ENCODE measurements at regions not wholly inside any gene's neighbourhood (a gene's known extent, or its start where the extent isn't known, plus 50 kb on each side); places are given as distances from the start of the nearest gene placed in this dataset.
"Not testable (repeated sequence)": the region's sequence is repeated elsewhere in the genome, so short reads cannot be mapped to it uniquely, and the experiment has no call there.

DNA sequence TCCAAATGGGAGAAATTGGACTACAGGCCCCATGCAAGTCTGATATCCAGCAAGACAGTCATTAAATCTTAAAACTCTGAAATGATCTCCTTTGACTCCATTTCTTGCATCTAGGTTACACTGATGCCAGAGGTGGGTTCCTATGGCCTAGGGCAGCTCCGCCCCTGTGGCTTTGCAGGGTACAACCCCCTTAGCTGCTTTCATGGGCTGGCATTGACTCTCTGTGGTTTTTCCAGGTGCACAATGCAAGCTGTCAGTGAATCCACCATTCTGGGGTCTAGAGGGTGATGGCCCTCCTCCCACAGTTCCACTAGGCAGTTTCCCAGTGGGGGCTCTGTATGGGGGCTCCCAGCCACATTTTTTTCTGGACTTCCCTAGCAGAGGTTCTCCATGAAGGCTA lies 228.5 kb upstream of the ADAMTS3 start:
- no peak for DNase-seq (ENCODE audit: low read depth in 4 of 4, low spot score in 3 of 4)

- no peak for DNase-seq (ENCODE audit: low read depth in 4 of 4, low spot score in 3 of 4)
Measured at GRCh38 chr4:72791054-72791453, 222.0 kb upstream of the ADAMTS3 start.

- DNase-seq (ENCODE audit: low read depth in 4 of 4, low spot score in 3 of 4) = no peak
Measured at GRCh38 chr4:72786401-72786990, 217.5 kb upstream of the ADAMTS3 start.

- DNase-seq (ENCODE audit: low read depth in 4 of 4, low spot score in 3 of 4) = peak in 2 of 4 donors; percentile 5
Measured at GRCh38 chr4:72779241-72779640, 210.2 kb upstream of the ADAMTS3 start.

DNA sequence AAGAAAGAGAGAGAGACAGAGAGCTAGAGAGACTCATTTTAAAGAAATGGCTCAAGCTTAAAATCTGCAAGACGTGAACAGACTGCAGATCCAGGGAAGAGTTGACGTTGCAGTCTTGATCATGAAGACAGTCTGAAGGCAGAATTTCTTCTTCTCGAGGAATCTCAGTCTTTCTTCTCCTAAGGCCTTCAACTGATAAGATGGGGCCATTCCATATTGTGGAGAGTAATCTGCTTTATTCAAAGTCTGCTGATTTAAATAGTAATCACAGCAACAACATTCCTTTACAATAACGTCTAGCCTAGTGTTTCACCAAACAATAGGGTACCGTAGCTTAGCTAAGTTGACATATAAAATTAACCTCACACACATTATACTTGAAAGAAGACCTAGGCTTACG lies 208.4 kb upstream of the ADAMTS3 start:
- DNase-seq (ENCODE audit: low read depth in 4 of 4, low spot score in 3 of 4) = no peak

DNA sequence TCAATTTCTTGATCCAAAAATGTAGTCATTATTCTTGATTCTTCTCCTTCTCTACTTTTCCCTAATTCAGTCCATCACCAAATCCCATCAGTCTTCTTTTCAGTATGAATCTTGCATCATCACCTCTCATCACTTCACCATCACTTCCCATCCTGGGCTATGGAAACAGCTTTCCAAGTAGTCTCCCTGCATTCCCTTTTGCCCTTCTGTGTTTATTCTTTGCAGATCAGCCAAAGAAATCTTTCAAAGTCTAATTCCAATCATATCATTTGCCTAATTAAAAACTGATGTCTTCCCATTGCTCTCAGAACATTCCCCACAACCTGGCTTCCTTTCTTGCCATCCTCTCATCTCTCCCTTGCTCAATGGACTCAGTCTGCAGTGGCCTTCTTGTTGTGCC lies 201.7 kb upstream of the ADAMTS3 start:
- no peak for DNase-seq (ENCODE audit: low read depth in 4 of 4, low spot score in 3 of 4)

GRCh38 chr4:72768364-72768763 lies 199.3 kb upstream of the ADAMTS3 start:
- no peak for DNase-seq (ENCODE audit: low read depth in 4 of 4, low spot score in 3 of 4)

DNA sequence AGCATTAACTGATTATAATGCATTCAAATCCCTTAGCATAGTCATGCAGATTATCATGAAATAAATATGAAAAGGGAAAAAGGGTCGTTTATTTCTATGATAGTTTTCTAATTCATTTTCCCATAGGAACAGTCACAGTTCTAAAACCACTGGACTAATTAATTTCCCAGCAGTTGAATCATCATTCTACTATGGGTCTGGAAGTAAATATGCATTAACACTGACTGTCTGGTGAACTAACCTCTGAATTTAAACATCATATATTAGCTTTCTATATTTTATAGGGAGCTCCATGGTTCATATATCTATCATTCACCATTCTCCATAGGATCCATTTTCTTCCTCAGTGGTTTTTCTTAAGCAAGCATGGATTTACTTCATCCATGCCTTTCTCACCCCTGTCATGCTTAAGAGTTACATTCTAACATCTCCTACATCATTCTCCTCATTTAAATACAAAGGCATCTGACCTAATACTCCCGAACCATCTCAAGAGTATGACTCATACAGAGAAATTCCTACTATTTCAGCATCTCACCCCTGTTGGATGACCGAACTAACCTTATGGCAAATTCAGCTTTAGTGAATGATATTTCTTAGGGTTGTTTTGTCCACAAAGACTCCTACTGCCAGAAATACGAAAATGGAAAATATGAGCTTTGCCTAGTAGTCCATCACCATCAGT lies 198.7 kb upstream of the ADAMTS3 start:
- no peak for DNase-seq (ENCODE audit: low read depth in 4 of 4, low spot score in 3 of 4)

DNA sequence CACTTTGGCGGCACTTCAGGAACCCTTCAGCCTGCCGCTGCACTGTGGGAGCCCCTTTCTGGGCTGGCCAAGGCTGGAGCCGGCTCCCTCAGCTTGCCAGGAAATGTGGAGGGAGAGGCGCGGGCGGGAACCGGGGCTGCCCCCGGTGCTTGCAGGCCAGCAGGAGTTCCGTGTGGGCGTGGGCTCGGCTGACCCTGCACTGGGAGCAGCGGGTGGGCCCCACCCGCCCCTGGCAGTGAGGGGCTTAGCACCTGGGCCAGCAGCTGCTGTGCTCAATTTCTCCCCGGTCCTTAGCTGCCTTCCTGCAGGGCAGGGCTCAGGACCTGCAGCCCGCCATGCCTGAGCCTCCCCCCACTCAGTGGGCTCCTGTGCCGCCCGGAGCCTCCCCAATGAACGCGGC lies 196.8 kb upstream of the ADAMTS3 start:
- not testable (repeated sequence) for DNase-seq (ENCODE audit: low read depth in 4 of 4, low spot score in 3 of 4)

DNA sequence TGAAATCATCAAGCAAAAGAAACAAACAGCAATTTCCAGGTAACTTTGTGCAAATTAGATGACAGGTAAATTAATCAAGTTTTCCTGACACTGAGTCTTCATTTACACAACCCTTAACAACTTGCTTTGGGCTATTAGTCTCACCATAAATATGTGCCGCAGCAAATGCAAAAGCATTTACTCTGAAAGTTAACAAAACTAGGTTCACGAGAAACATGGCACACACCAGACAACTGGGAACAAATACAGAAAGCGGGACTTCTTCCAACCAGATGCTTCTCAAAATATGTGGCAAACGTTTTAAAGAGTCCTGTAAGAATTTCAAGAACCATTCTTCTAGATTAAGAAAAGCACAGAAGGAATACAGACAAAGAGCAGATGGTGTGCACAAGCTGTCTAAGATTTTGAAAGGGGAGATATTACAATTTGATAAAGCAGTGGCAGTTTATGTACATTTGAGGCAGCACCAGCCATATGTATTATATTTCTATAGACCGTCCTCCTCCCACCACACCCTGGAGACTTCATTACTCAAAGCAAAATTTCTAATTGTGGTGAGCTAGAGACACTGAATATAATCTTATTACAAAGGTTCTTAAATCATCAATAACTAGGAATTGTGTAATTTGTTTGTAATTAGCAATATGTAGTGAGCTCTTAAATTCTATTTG lies 192.5 kb upstream of the ADAMTS3 start:
- no peak for DNase-seq (ENCODE audit: low read depth in 4 of 4, low spot score in 3 of 4)

DNA sequence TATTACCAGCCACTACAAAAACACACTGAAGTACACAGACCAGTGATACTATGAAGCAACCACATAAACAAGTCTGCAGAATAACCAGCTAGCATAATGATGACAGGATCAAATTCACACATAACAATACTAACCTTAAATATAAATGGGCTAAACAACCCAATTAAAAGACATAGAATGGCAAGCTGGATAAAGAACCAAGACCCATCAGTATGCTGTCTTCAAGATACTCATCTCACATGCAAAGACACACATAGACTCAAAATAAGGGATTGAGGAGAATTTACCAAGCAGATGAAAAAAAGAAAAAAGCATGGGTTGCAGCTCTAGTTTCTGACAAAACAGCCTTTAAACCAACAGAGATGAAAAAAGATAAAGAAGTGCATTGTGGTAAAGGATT lies 184.4 kb upstream of the ADAMTS3 start:
- not testable (repeated sequence) for DNase-seq (ENCODE audit: low read depth in 4 of 4, low spot score in 3 of 4)

DNA sequence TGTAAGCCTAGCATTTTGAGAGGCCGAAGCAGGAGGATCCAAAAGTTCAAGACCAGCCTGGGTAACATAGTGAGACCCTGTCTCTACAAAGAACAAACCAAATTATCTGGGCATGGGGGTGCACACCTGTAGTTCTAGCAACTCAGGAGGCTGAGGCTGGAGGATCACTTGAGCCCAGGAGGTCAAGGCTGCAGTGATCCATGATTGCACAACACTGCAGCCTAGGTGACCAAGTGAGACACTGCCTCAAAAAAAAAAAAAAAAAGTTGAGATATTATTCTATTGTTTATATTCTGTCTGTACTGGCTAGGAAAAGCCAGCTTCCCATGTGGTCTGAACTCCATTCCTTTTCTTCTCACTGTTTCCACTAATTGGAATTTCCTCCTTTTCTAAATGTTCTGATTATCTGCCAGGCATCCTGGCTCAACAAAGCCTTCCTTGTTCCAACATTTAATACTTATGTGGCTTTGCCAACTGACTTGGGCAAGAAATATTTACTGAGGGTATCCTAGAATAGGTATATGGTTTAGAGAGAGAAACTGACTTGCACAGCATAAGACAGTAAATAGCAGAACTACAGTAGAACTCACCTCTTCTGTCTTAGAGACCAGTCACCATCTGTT lies 175.2 kb upstream of the ADAMTS3 start:
- no peak for DNase-seq (ENCODE audit: low read depth in 4 of 4, low spot score in 3 of 4)

GRCh38 chr4:72743078-72743477 lies 174.1 kb upstream of the ADAMTS3 start:
- no peak for DNase-seq (ENCODE audit: low read depth in 4 of 4, low spot score in 3 of 4)

DNA sequence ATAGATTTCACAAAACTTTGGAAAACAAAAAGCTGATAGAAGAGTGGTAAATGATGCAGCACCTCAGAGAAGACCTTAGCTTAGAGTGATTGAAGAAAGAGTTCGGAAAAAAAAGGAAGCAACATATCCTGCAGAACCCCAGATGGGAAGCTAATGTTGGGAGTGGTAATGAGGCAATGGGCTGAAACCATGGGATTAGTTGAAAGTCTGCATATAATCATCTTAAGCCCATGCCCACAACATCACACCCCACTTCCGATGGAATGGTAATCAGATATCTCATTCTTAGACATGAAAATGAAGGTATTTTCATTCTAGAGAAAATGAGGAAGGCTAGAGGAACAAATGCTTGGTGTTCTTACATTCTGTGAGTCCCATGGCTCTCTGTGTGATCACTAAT lies 146.3 kb upstream of the ADAMTS3 start:
- no peak for DNase-seq (ENCODE audit: low read depth in 4 of 4, low spot score in 3 of 4)

DNA sequence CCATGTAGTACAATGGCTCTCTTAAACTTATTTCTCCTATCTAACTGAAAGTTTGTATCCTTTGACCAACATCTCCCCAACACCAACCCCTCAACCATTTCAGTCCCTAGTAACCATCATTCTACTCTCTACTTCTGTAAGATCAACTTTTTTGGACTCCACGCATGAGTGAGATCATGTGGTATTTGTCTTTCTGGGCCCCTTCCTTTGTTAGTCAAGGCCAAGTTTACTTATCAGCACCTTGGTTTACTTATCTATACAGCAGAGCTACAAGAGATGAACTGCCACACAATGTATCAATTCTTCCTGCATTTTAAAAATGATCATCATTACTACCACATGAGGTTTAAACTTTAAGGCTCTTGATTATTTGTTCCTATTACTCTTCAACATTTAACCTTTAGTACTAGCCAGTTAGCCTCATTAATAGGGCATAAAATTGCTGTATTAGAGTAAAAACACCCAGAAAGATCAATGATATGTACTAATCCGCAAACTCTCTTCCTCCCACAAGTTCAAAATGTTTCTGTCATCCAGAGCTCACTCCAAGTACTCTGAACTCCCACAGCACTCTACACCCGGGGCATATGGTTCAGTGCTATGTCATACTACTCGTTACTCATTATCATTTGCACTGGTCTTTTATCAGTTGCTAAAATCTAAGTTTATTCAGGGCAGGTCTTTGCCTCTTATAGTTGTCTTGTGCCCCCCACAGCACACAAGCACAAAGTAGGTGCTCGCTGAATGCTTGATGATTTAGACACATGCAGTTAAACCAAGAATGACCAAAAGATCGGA lies 145.7 kb upstream of the ADAMTS3 start:
- DNase-seq (ENCODE audit: low read depth in 4 of 4, low spot score in 3 of 4) = no peak

GRCh38 chr4:72712997-72713396 lies 144.0 kb upstream of the ADAMTS3 start:
- no peak for DNase-seq (ENCODE audit: low read depth in 4 of 4, low spot score in 3 of 4)

DNA sequence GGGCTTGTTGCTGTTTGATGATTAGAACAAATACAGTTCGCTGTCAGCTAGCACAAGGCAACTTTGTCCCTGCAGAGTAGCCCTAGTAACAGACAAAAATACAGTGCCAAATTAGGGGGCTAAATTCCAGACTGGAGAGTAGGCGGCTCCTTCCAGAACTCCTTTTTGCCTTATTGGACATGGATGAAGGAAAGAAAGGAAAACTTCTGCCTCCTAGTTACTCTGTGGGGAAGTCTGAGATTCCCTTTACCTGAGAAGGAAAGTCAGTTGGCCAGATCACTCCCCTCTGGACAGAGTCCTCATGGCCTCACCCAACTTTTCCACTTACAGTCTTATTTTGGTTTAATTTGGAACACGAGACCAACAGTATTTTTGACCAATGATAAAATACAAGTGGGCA lies 140.5 kb upstream of the ADAMTS3 start:
- no peak for DNase-seq (ENCODE audit: low read depth in 4 of 4, low spot score in 3 of 4)

DNA sequence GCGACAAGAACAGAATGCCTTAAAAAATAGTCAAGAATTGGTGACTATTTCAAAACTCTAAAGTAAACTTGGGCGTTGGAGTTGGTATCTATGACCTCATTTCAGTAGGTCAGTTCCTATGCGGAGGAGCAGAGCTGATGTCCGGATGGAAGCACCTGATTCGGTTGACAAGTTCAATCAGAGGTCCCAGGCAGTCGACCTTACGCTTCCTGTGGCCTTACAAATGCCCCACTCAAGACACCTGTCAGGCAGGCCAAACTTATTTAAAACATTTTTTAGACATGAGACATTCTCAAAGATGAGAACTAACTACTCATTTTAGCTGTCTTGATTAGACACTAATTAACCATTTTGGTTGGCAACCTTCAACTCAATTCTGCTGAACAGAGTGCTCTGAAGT lies 137.7 kb upstream of the ADAMTS3 start:
- DNase-seq (ENCODE audit: low read depth in 4 of 4, low spot score in 3 of 4) = no peak

DNA sequence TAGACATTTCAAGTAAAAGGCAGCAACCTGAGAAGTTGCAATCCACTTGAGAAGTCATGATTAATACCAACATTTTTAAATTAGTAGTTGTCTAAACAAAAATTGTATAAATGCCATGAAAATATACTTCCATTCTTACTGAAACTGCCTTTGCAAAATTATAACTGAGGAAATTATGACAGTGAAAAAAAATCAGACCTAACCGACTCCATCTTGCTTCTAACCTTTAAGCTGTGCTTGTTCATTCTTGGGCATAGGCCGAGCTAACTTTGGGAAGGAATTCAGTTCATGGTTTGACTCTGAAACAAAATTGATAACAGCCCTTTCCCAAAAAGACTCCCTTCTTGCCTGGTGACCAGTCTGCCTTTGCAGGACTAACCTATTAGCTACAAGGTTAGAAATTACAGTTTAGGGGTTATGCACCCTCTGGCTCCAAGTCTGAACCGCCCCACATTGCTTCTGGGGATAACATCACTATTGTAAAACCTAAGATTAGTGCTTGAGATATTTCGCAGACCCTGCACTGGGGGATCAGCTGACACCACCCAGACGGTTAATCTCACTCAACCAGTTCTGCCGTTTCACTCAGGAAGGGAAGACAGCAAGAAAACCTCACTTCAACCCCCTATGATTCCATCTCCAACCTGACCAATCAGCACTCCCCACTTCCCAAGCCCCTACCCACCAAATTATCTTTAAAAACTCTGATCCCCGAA lies 136.1 kb upstream of the ADAMTS3 start:
- DNase-seq (ENCODE audit: low read depth in 4 of 4, low spot score in 3 of 4) = not testable (repeated sequence)

DNA sequence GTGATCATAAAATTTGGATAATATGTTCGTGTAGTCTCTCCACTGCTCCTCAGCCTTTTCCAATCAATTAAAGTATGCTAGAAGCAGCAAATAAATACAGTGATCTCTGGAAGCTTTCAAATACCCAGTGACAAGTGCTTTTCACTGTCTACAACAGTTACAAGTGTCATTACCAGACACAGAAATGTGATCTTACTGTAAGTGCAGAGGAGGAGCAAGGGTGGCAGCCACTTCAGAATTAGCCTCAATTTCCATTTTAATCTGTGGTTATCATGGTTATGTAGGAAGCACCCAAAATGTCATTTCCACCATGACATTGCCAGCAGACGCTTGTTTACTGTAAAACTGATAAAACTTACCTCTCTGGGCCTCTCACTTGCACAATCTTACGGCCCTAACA lies 133.9 kb upstream of the ADAMTS3 start:
- no peak for DNase-seq (ENCODE audit: low read depth in 4 of 4, low spot score in 3 of 4)

Measured in right renal pelvis (tissue), 4 donors.